SU-DHL-6 (cell line): ENCODE measurements at regions not wholly inside any gene's neighbourhood (a gene's known extent, or its start where the extent isn't known, plus 50 kb on each side); places are given as distances from the start of the nearest gene placed in this dataset.

Experiments
- H2AFZ ChIP-seq: fragments of 200-600 bp; sonication (generic); 2 replicates; pipeline ENCODE4 v1.6.1; 2014; ENCODE audit warnings: low read depth, mild to moderate bottlenecking, moderate library complexity, mixed read lengths, antibody characterized with exemption, low read length; ENCODE audit not compliant: severe bottlenecking
- H3F3A ChIP-seq: fragments of 200-600 bp; shearing (Covaris generic); 2 replicates; pipeline ENCODE4 v1.6.0; 2016; ENCODE audit warnings: antibody characterized with exemption, mild to moderate bottlenecking; ENCODE audit not compliant: insufficient read depth
- H3K27ac ChIP-seq: fragments of 200-600 bp; sonication (generic); 2 replicates; pipeline ENCODE4 v1.5.1; 2016; ENCODE audit warnings: low read depth, mild to moderate bottlenecking, low read length, moderate library complexity, mixed read lengths
- H3K27me3 ChIP-seq: fragments of 200-600 bp; sonication (generic), shearing (Covaris generic); 2 replicates; pipeline ENCODE4 v1.6.0; 2014; ENCODE audit warnings: mild to moderate bottlenecking, low read length
- H3K36me3 ChIP-seq: fragments of 200-600 bp; sonication (generic); 2 replicates; pipeline ENCODE4 v1.6.1; 2014; ENCODE audit warnings: mild to moderate bottlenecking, low read length, mixed read lengths
- H3K4me2 ChIP-seq: fragments of 300-600, 200-600 bp; shearing (Covaris generic), sonication (generic); 2 replicates; pipeline ENCODE4 v1.6.0; 2014; ENCODE audit warnings: low read length, low read depth, mild to moderate bottlenecking; ENCODE audit not compliant: poor library complexity, severe bottlenecking
- H3K4me3 ChIP-seq: fragments of 200-600 bp; sonication (generic); 2 replicates; pipeline ENCODE4 v1.5.1; 2014; ENCODE audit warnings: antibody characterized with exemption, low read length, mild to moderate bottlenecking, mixed read lengths; ENCODE audit not compliant: insufficient read depth, poor library complexity, severe bottlenecking
- H3K79me2 ChIP-seq: fragments of 200-600 bp; sonication (generic); 2 replicates; pipeline ENCODE4 v1.6.1; 2014; ENCODE audit warnings: mild to moderate bottlenecking, low read length, moderate library complexity; ENCODE audit not compliant: insufficient read depth
- H3K9ac ChIP-seq: fragments of 200-600 bp; sonication (generic); 2 replicates; pipeline ENCODE4 v1.7.0; 2014; ENCODE audit warnings: mild to moderate bottlenecking, low read length
- H3K9me2 ChIP-seq: fragments of 200-600 bp; sonication (generic); replicated peaks from 2 replicates; pipeline ENCODE4 v1.6.1; 2014; ENCODE audit warnings: low read length; ENCODE audit not compliant: insufficient read depth
- H3K9me3 ChIP-seq: fragments of 200-600 bp; sonication (generic); 2 replicates; pipeline ENCODE4 v1.6.1; 2014; ENCODE audit warnings: low read length, mixed read lengths; ENCODE audit not compliant: insufficient read depth
- H4K20me1 ChIP-seq: fragments of 200-600 bp; sonication (generic); 2 replicates; pipeline ENCODE4 v1.6.1; 2014; ENCODE audit warnings: low read depth, mild to moderate bottlenecking, antibody characterized with exemption, low read length, moderate library complexity, mixed read lengths
- EZH2phosphoT487 ChIP-seq: fragments of 200-600 bp; sonication (generic), shearing (Covaris generic); conservative IDR thresholded peaks from 2 replicates; pipeline ENCODE4 v1.6.1; 2018; ENCODE audit warnings: mild to moderate bottlenecking, antibody characterized with exemption, low read length, moderate library complexity, mixed read lengths
- TF ChIP-seq, protein P1 (sequence below): fragments of 200-600 bp; sonication (generic); IDR thresholded peaks from one replicate; pipeline ENCODE4 v1.5.1; 2017; ENCODE audit warnings: antibody characterized with exemption, mild to moderate bottlenecking, low read length, moderate library complexity; ENCODE audit not compliant: insufficient read depth, poor library complexity, severe bottlenecking

DNA sequence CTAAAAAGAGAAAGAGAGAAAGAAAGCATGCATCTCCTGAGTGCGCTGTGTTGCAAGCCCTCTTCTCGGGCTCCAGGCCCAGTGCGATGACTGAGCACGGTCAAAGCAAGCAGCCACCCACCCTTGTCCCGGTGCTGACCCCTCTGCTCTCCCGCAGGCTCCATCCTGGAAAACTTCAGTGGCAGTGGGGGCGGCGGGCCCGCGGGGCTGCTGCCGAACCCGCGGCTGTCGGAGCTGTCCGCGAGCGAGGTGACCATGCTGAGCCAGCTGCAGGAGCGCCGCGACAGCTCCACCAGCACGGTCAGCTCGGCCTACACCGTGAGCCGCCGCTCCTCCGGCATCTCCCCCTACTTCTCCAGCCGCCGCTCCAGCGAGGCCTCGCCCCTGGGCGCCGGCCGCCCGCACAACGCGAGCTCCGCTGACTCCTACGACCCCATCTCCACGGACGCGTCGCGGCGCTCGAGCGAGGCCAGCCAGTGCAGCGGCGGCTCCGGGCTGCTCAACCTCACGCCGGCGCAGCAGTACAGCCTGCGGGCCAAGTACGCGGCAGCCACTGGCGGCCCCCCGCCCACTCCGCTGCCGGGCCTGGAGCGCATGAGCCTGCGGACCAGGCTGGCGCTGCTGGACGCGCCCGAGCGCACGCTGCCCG is 252.5 kb downstream of the GLI2 start:
- no peak overlapping the region for H3K9ac ChIP-seq
- no peak overlapping the region for H3K4me3 ChIP-seq
- no peaks in the 10 kb centered on the region for H3K9me2 ChIP-seq
- H3K36me3 ChIP-seq, result no peaks in the 10 kb centered on the region
- H3K27me3 ChIP-seq, result no peaks in the 10 kb centered on the region
- H3F3A ChIP-seq, result no peaks in the 10 kb centered on the region
- H3K4me2 ChIP-seq, result no peak overlapping the region
- no peak overlapping the region for H2AFZ ChIP-seq
- H4K20me1 ChIP-seq, result no peaks in the 10 kb centered on the region
- H3K27ac ChIP-seq, result no peak overlapping the region
- no peaks in the 10 kb centered on the region for H3K79me2 ChIP-seq
- TF ChIP-seq EZH2phosphoT487, result no peak
- TF ChIP-seq, protein P1, sequence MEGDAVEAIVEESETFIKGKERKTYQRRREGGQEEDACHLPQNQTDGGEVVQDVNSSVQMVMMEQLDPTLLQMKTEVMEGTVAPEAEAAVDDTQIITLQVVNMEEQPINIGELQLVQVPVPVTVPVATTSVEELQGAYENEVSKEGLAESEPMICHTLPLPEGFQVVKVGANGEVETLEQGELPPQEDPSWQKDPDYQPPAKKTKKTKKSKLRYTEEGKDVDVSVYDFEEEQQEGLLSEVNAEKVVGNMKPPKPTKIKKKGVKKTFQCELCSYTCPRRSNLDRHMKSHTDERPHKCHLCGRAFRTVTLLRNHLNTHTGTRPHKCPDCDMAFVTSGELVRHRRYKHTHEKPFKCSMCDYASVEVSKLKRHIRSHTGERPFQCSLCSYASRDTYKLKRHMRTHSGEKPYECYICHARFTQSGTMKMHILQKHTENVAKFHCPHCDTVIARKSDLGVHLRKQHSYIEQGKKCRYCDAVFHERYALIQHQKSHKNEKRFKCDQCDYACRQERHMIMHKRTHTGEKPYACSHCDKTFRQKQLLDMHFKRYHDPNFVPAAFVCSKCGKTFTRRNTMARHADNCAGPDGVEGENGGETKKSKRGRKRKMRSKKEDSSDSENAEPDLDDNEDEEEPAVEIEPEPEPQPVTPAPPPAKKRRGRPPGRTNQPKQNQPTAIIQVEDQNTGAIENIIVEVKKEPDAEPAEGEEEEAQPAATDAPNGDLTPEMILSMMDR, result no peak
- no peaks in the 10 kb centered on the region for H3K9me3 ChIP-seq

DNA sequence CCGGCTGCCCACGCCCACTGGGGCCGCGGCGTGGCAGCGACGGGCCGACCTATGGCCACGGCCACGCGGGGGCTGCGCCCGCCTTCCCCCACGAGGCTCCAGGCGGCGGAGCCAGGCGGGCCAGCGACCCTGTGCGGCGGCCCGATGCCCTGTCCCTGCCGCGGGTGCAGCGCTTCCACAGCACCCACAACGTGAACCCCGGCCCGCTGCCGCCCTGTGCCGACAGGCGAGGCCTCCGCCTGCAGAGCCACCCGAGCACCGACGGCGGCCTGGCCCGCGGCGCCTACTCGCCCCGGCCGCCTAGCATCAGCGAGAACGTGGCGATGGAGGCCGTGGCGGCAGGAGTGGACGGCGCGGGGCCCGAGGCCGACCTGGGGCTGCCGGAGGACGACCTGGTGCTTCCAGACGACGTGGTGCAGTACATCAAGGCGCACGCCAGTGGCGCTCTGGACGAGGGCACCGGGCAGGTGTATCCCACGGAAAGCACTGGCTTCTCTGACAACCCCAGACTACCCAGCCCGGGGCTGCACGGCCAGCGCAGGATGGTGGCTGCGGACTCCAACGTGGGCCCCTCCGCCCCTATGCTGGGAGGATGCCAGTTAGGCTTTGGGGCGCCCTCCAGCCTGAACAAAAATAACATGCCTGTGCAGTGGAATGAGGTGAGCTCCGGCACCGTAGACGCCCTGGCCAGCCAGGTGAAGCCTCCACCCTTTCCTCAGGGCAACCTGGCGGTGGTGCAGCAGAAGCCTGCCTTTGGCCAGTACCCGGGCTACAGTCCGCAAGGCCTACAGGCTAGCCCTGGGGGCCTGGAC is 253.2 kb downstream of the GLI2 start:
- TF ChIP-seq, protein P1, result no peak
- TF ChIP-seq EZH2phosphoT487, result no peak
- H3F3A ChIP-seq, result no peaks in the 10 kb centered on the region
- H3K9me2 ChIP-seq, result no peaks in the 10 kb centered on the region
- no peaks in the 10 kb centered on the region for H3K79me2 ChIP-seq
- H3K27ac ChIP-seq, result no peak overlapping the region
- no peak overlapping the region for H2AFZ ChIP-seq
- H3K9ac ChIP-seq, result no peak overlapping the region
- no peaks in the 10 kb centered on the region for H3K9me3 ChIP-seq
- no peak overlapping the region for H3K4me3 ChIP-seq
- no peaks in the 10 kb centered on the region for H4K20me1 ChIP-seq
- H3K27me3 ChIP-seq, result no peaks in the 10 kb centered on the region
- H3K4me2 ChIP-seq, result no peak overlapping the region
- H3K36me3 ChIP-seq, result no peaks in the 10 kb centered on the region

DNA sequence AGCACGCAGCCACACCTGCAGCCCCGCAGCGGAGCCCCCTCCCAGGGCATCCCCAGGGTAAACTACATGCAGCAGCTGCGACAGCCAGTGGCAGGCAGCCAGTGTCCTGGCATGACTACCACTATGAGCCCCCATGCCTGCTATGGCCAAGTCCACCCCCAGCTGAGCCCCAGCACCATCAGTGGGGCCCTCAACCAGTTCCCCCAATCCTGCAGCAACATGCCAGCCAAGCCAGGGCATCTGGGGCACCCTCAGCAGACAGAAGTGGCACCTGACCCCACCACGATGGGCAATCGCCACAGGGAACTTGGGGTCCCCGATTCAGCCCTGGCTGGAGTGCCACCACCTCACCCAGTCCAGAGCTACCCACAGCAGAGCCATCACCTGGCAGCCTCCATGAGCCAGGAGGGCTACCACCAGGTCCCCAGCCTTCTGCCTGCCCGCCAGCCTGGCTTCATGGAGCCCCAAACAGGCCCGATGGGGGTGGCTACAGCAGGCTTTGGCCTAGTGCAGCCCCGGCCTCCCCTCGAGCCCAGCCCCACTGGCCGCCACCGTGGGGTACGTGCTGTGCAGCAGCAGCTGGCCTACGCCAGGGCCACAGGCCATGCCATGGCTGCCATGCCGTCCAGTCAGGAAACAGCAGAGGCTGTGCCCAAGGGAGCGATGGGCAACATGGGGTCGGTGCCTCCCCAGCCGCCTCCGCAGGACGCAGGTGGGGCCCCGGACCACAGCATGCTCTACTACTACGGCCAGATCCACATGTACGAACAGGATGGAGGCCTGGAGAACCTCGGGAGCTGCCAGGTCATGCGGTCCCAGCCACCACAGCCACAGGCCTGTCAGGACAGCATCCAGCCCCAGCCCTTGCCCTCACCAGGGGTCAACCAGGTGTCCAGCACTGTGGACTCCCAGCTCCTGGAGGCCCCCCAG is 254.1 kb downstream of the GLI2 start:
- Histone ChIP-seq H3F3A (no peaks in the 10 kb centered on the region), H3K9me3 (no peaks in the 10 kb centered on the region), H3K9ac (no peak overlapping the region), H3K9me2 (no peaks in the 10 kb centered on the region), H3K79me2 (no peaks in the 10 kb centered on the region), H3K36me3 (no peaks in the 10 kb centered on the region), H4K20me1 (no peaks in the 10 kb centered on the region), H3K4me2 (no peak overlapping the region), H3K27ac (no peak overlapping the region), H3K27me3 (no peaks in the 10 kb centered on the region), H3K4me3 (no peak overlapping the region), H2AFZ (no peak overlapping the region)
- TF ChIP-seq, protein P1, result no peak
- TF ChIP-seq EZH2phosphoT487, result no peak
